Lower leg skin (tissue), 3 donors: ENCODE measurements at regions not wholly inside any gene's neighbourhood (a gene's known extent, or its start where the extent isn't known, plus 50 kb on each side); places are given as distances from the start of the nearest gene placed in this dataset.

Experiments
- CTCF ChIP-seq, 3 donors: fragments of 450-650 bp; IDR thresholded peaks; one replicate each; pipeline ENCODE4 v1.5.1; 2016; ENCODE audit warnings: antibody characterized with exemption in 3 of 3, mild to moderate bottlenecking in 3 of 3, moderate library complexity in 2 of 3
- POLR2A ChIP-seq, 2 donors: fragments of 450-650 bp; IDR thresholded peaks; one replicate each; pipeline ENCODE4 v1.6.1; 2016 to 2017; ENCODE audit warnings: antibody characterized with exemption in 2 of 2, mild to moderate bottlenecking in 1 of 2, moderate library complexity in 1 of 2

GRCh38 chr2:42913280-42913878, 121.0 kb upstream of the HAAO start:
- TF ChIP-seq CTCF (IDR thresholded peaks at IDR 0.05) (no peak), POLR2A (IDR thresholded peaks at IDR 0.05) (no peak)
